Stimulated activated CD8-positive, alpha-beta memory T cell treated with anti-CD3 and anti-CD28 coated beads, Interleukin-12 subunit alpha, Interleukin-12 subunit beta, amount 100 ng/mL, for 4 hours (primary cell): ENCODE measurements at regions not wholly inside any gene's neighbourhood (a gene's known extent, or its start where the extent isn't known, plus 50 kb on each side); places are given as distances from the start of the nearest gene placed in this dataset.
"Not testable (repeated sequence)": the region's sequence is repeated elsewhere in the genome, so short reads cannot be mapped to it uniquely, and the experiment has no call there.

Experiments
- DNase-seq: peaks from one replicate; pipeline ENCODE4 v3.0.0-alpha.2; 2020; ENCODE audit warnings: low read depth

GRCh38 chr15:30842798-30843472, 60.8 kb upstream of the FAN1 start:
- not testable (repeated sequence) for DNase-seq

- DNase-seq: not testable (repeated sequence)
Observed at GRCh38 chr15:30845536-30845935, 58.2 kb upstream of the FAN1 start.
